ENCODE measurements at regions not wholly inside any gene's neighbourhood (a gene's known extent, or its start where the extent isn't known, plus 50 kb on each side); places are given as distances from the start of the nearest gene placed in this dataset.

GRCh38 chr2:49834433-49834832, 680.1 kb upstream of the FSHR start:
- Mint-ChIP-seq H3K27ac (no peak overlapping the region), H3K27me3 (ENCODE audit: low read depth in 3 of 3) (peaks cover 0 to 2% (median 0%) of the 10 kb centered on the region in 3 donors), H3K36me3 (no peaks in the 10 kb centered on the region), H3K4me3 (no peak overlapping the region), H3K4me1 (peaks cover 3 to 38% of the 10 kb centered on the region in 2 donors), H3K9me3 (peaks cover 0 to 20% (median 3%) of the 10 kb centered on the region in 6 donors)
- no peak for DNase-seq

GRCh38 chr2:49832555-49832954, 678.2 kb upstream of the FSHR start:
- H3K27ac Mint-ChIP-seq, result peak overlapping the region in 3 of 6 donors; percentile 39 to 75 (median 51)
- H3K27me3 Mint-ChIP-seq (ENCODE audit: low read depth in 3 of 3), result peaks cover 0 to 2% (median 0%) of the 10 kb centered on the region in 3 donors
- no peaks in the 10 kb centered on the region for H3K36me3 Mint-ChIP-seq
- H3K4me1 Mint-ChIP-seq, result peaks cover 3 to 31% of the 10 kb centered on the region in 2 donors
- peaks cover 5 to 20% (median 6%) of the 10 kb centered on the region in 6 donors for H3K9me3 Mint-ChIP-seq
- peak; percentile 3 to 26 (median 24) for DNase-seq
- peak overlapping the region in 1 of 5 donors; percentile 52 for H3K4me3 Mint-ChIP-seq

GRCh38 chr2:49831698-49832367, 677.5 kb upstream of the FSHR start:
- H3K27ac Mint-ChIP-seq, result peak overlapping the region in 2 of 6 donors; percentile 55 to 75
- H3K36me3 Mint-ChIP-seq, result no peaks in the 10 kb centered on the region
- peaks cover 3 to 31% of the 10 kb centered on the region in 2 donors for H3K4me1 Mint-ChIP-seq
- DNase-seq, result no peak
- peak overlapping the region in 3 of 5 donors; percentile 1 to 52 (median 6) for H3K4me3 Mint-ChIP-seq
- peaks cover 0 to 2% (median 0%) of the 10 kb centered on the region in 3 donors for H3K27me3 Mint-ChIP-seq (ENCODE audit: low read depth in 3 of 3)
- H3K9me3 Mint-ChIP-seq, result peaks cover 5 to 20% (median 8%) of the 10 kb centered on the region in 6 donors

GRCh38 chr2:49830846-49831245, 676.5 kb upstream of the FSHR start:
- H3K36me3 Mint-ChIP-seq, result no peaks in the 10 kb centered on the region
- H3K9me3 Mint-ChIP-seq, result peaks cover 5 to 27% (median 8%) of the 10 kb centered on the region in 6 donors
- H3K4me1 Mint-ChIP-seq, result peaks cover 3 to 22% of the 10 kb centered on the region in 2 donors
- no peak overlapping the region for H3K27ac Mint-ChIP-seq
- no peak overlapping the region for H3K4me3 Mint-ChIP-seq
- DNase-seq, result no peak
- peaks cover 0 to 2% (median 0%) of the 10 kb centered on the region in 3 donors for H3K27me3 Mint-ChIP-seq (ENCODE audit: low read depth in 3 of 3)

GRCh38 chr2:49827366-49827765, 673.1 kb upstream of the FSHR start:
- no peak for DNase-seq
- no peaks in the 10 kb centered on the region for H3K27me3 Mint-ChIP-seq (ENCODE audit: low read depth in 3 of 3)
- H3K4me1 Mint-ChIP-seq, result peaks cover 0 to 14% of the 10 kb centered on the region in 2 donors
- H3K4me3 Mint-ChIP-seq, result no peak overlapping the region
- H3K27ac Mint-ChIP-seq, result no peak overlapping the region
- peaks cover 0 to 3% (median 0%) of the 10 kb centered on the region in 3 donors for H3K36me3 Mint-ChIP-seq
- peaks cover 20 to 57% (median 30%) of the 10 kb centered on the region in 6 donors for H3K9me3 Mint-ChIP-seq

- no peak for DNase-seq
- Mint-ChIP-seq H3K9me3 (peaks cover 0 to 9% (median 5%) of the 10 kb centered on the region in 6 donors), H3K4me3 (no peak overlapping the region), H3K4me1 (no peaks in the 10 kb centered on the region), H3K27me3 (ENCODE audit: low read depth in 3 of 3) (no peaks in the 10 kb centered on the region), H3K27ac (no peak overlapping the region), H3K36me3 (no peaks in the 10 kb centered on the region)
Measured at GRCh38 chr2:49813208-49813607, 658.9 kb upstream of the FSHR start.

GRCh38 chr2:49812730-49813129, 658.4 kb upstream of the FSHR start:
- DNase-seq, result no peak

GRCh38 chr2:49811502-49811901, 657.2 kb upstream of the FSHR start:
- no peaks in the 10 kb centered on the region for H3K27me3 Mint-ChIP-seq (ENCODE audit: low read depth in 3 of 3)
- H3K9me3 Mint-ChIP-seq, result peaks cover 0 to 9% (median 4%) of the 10 kb centered on the region in 6 donors
- H3K4me1 Mint-ChIP-seq, result no peaks in the 10 kb centered on the region
- no peak overlapping the region for H3K4me3 Mint-ChIP-seq
- H3K27ac Mint-ChIP-seq, result no peak overlapping the region
- H3K36me3 Mint-ChIP-seq, result no peaks in the 10 kb centered on the region
- DNase-seq, result no peak

More at GRCh38 chr2:49812730-49813129, 658.4 kb upstream of the FSHR start:
- no peaks in the 10 kb centered on the region for H3K27me3 Mint-ChIP-seq (ENCODE audit: low read depth in 3 of 3)
- H3K4me3 Mint-ChIP-seq, result no peak overlapping the region
- H3K27ac Mint-ChIP-seq, result no peak overlapping the region
- peaks cover 0 to 9% (median 5%) of the 10 kb centered on the region in 6 donors for H3K9me3 Mint-ChIP-seq
- H3K4me1 Mint-ChIP-seq, result no peaks in the 10 kb centered on the region
- no peaks in the 10 kb centered on the region for H3K36me3 Mint-ChIP-seq

- no peak overlapping the region for H3K27ac Mint-ChIP-seq
- no peaks in the 10 kb centered on the region for H3K27me3 Mint-ChIP-seq (ENCODE audit: low read depth in 3 of 3)
- no peaks in the 10 kb centered on the region for H3K36me3 Mint-ChIP-seq
- no peak overlapping the region for H3K4me3 Mint-ChIP-seq
- H3K4me1 Mint-ChIP-seq, result no peaks in the 10 kb centered on the region
- no peak for DNase-seq
- H3K9me3 Mint-ChIP-seq, result peaks cover 0 to 10% (median 5%) of the 10 kb centered on the region in 6 donors
Measured at GRCh38 chr2:49807689-49808088, 653.4 kb upstream of the FSHR start.

- peaks cover 0 to 5% (median 0%) of the 10 kb centered on the region in 3 donors for H3K36me3 Mint-ChIP-seq
- H3K27ac Mint-ChIP-seq, result no peak overlapping the region
- no peak overlapping the region for H3K4me3 Mint-ChIP-seq
- DNase-seq, result no peak
- no peaks in the 10 kb centered on the region for H3K4me1 Mint-ChIP-seq
- H3K9me3 Mint-ChIP-seq, result peaks cover 10 to 28% (median 15%) of the 10 kb centered on the region in 6 donors
- no peaks in the 10 kb centered on the region for H3K27me3 Mint-ChIP-seq (ENCODE audit: low read depth in 3 of 3)
Measured at GRCh38 chr2:49804111-49804510, 649.8 kb upstream of the FSHR start.

- Mint-ChIP-seq H3K36me3 (peaks cover 0 to 5% (median 0%) of the 10 kb centered on the region in 3 donors), H3K27ac (no peak overlapping the region), H3K9me3 (peaks cover 10 to 35% (median 18%) of the 10 kb centered on the region in 6 donors), H3K4me1 (no peaks in the 10 kb centered on the region), H3K27me3 (ENCODE audit: low read depth in 3 of 3) (no peaks in the 10 kb centered on the region), H3K4me3 (no peak overlapping the region)
- no peak for DNase-seq
Measured at GRCh38 chr2:49801898-49802450, 647.7 kb upstream of the FSHR start.

GRCh38 chr2:49798570-49798969, 644.3 kb upstream of the FSHR start:
- Mint-ChIP-seq H3K36me3 (peaks cover 0 to 5% (median 0%) of the 10 kb centered on the region in 3 donors), H3K27me3 (ENCODE audit: low read depth in 3 of 3) (no peaks in the 10 kb centered on the region), H3K9me3 (peaks cover 9 to 49% (median 18%) of the 10 kb centered on the region in 6 donors), H3K4me3 (no peak overlapping the region), H3K27ac (no peak overlapping the region), H3K4me1 (peaks cover 0 to 7% of the 10 kb centered on the region in 2 donors)
- no peak for DNase-seq

- Mint-ChIP-seq H3K36me3 (peaks cover 0 to 5% (median 0%) of the 10 kb centered on the region in 3 donors), H3K9me3 (peaks cover 6 to 37% (median 11%) of the 10 kb centered on the region in 6 donors), H3K27me3 (ENCODE audit: low read depth in 3 of 3) (no peaks in the 10 kb centered on the region), H3K4me3 (no peak overlapping the region), H3K4me1 (peaks cover 0 to 7% of the 10 kb centered on the region in 2 donors), H3K27ac (no peak overlapping the region)
- DNase-seq, result no peak
Measured at GRCh38 chr2:49796266-49796665, 642.0 kb upstream of the FSHR start.

- no peaks in the 10 kb centered on the region for H3K36me3 Mint-ChIP-seq
- no peak overlapping the region for H3K4me3 Mint-ChIP-seq
- H3K9me3 Mint-ChIP-seq, result peaks cover 2 to 25% (median 10%) of the 10 kb centered on the region in 6 donors
- no peak overlapping the region for H3K27ac Mint-ChIP-seq
- DNase-seq, result no peak
- H3K27me3 Mint-ChIP-seq (ENCODE audit: low read depth in 3 of 3), result no peaks in the 10 kb centered on the region
- H3K4me1 Mint-ChIP-seq, result peaks cover 0 to 7% of the 10 kb centered on the region in 2 donors
Measured at GRCh38 chr2:49794396-49794795, 640.1 kb upstream of the FSHR start.
